GM18502 (cell line): ENCODE measurements at regions not wholly inside any gene's neighbourhood (a gene's known extent, or its start where the extent isn't known, plus 50 kb on each side); places are given as distances from the start of the nearest gene placed in this dataset.
"Not testable (repeated sequence)": the region's sequence is repeated elsewhere in the genome, so short reads cannot be mapped to it uniquely, and the experiment has no call there.

ENCODE experiments used
- ATAC-seq: cut with Tn5 transposase; IDR thresholded peaks from one replicate; pipeline ENCODE4 v1.9.1; 2021; ENCODE audit warnings: mild to moderate bottlenecking; ENCODE audit not compliant: unreplicated experiment, poor library complexity

- ATAC-seq, result no peak
These were observed 354.2 kb upstream of the DPP6 start for GRCh38 chr7:153698046-153698445.

GRCh38 chr7:153701678-153702077 is 350.5 kb upstream of the DPP6 start:
- ATAC-seq, result no peak

GRCh38 chr7:153723892-153724291 is 328.3 kb upstream of the DPP6 start:
- ATAC-seq, result not testable (repeated sequence)

- not testable (repeated sequence) for ATAC-seq
These were observed 320.7 kb upstream of the DPP6 start for GRCh38 chr7:153731504-153731903.

- not testable (repeated sequence) for ATAC-seq
These were observed 308.8 kb upstream of the DPP6 start for GRCh38 chr7:153743434-153743833.

- ATAC-seq, result not testable (repeated sequence)
These were observed 304.2 kb upstream of the DPP6 start for GRCh38 chr7:153747969-153748368.

GRCh38 chr7:153748885-153749284 is 303.3 kb upstream of the DPP6 start:
- ATAC-seq, result not testable (repeated sequence)

- not testable (repeated sequence) for ATAC-seq
These were observed 286.3 kb upstream of the DPP6 start for GRCh38 chr7:153765869-153766268.

GRCh38 chr7:153766926-153767325 is 285.3 kb upstream of the DPP6 start:
- not testable (repeated sequence) for ATAC-seq

- no peak for ATAC-seq
These were observed 279.2 kb upstream of the DPP6 start for GRCh38 chr7:153772966-153773365.

GRCh38 chr7:153776940-153777339 is 275.3 kb upstream of the DPP6 start:
- ATAC-seq, result peak; percentile 61

GRCh38 chr7:153797363-153797762 is 254.8 kb upstream of the DPP6 start:
- ATAC-seq, result not testable (repeated sequence)

- ATAC-seq, result no peak
These were observed 244.1 kb upstream of the DPP6 start for GRCh38 chr7:153808117-153808516.

- no peak for ATAC-seq
These were observed 222.7 kb upstream of the DPP6 start for GRCh38 chr7:153829525-153829924.

GRCh38 chr7:153832160-153832559 is 220.0 kb upstream of the DPP6 start:
- no peak for ATAC-seq

GRCh38 chr7:153835103-153835502 is 217.1 kb upstream of the DPP6 start:
- ATAC-seq, result no peak

GRCh38 chr7:153835712-153836265 is 216.4 kb upstream of the DPP6 start:
- ATAC-seq, result no peak

- ATAC-seq, result no peak
These were observed 213.6 kb upstream of the DPP6 start for GRCh38 chr7:153838591-153838990.

GRCh38 chr7:153840861-153841260 is 211.3 kb upstream of the DPP6 start:
- no peak for ATAC-seq

- ATAC-seq, result no peak
These were observed 204.4 kb upstream of the DPP6 start for GRCh38 chr7:153847828-153848227.

- no peak for ATAC-seq
These were observed 199.9 kb upstream of the DPP6 start for GRCh38 chr7:153852261-153852660.

- ATAC-seq, result no peak
These were observed 193.8 kb upstream of the DPP6 start for GRCh38 chr7:153858355-153858754.

- no peak for ATAC-seq
These were observed 193.0 kb upstream of the DPP6 start for GRCh38 chr7:153859239-153859638.
